Skeletal muscle satellite cell (primary cell): ENCODE measurements at regions not wholly inside any gene's neighbourhood (a gene's known extent, or its start where the extent isn't known, plus 50 kb on each side); places are given as distances from the start of the nearest gene placed in this dataset.

Source experiments
- H3K27me3 ChIP-seq: 2 replicates; pipeline ENCODE4 v1.7.0; 2013; ENCODE audit warnings: low read length; ENCODE audit not compliant: control insufficient read depth, insufficient read depth
- H3K36me3 ChIP-seq: 2 replicates; pipeline ENCODE4 v1.7.0; 2013; ENCODE audit warnings: mild to moderate bottlenecking, control low read depth, low read length; ENCODE audit not compliant: insufficient read depth
- H3K4me1 ChIP-seq: 2 replicates; pipeline ENCODE4 v1.7.0; 2013; ENCODE audit warnings: low read length; ENCODE audit not compliant: control insufficient read depth, insufficient read depth
- H3K4me2 ChIP-seq: 2 replicates; pipeline ENCODE4 v1.7.0; 2013; ENCODE audit warnings: mild to moderate bottlenecking, low read length
- H3K4me3 ChIP-seq: 2 replicates; pipeline ENCODE4 v1.7.0; 2013; ENCODE audit warnings: low read length
- H3K9ac ChIP-seq: 2 replicates; pipeline ENCODE4 v1.7.0; 2013; ENCODE audit warnings: mild to moderate bottlenecking, low read depth, low read length, moderate library complexity
- H3K9me3 ChIP-seq: replicated peaks from 2 replicates; pipeline ENCODE4 v1.7.0; 2013; ENCODE audit warnings: mild to moderate bottlenecking, control low read depth, low read length

GRCh38 chr15:67908756-67909155 is 68.9 kb upstream of the RNU6-1 start:
- no peaks in the 10 kb centered on the region for H3K36me3 ChIP-seq
- no peak overlapping the region for H3K4me3 ChIP-seq
- no peaks in the 10 kb centered on the region for H3K4me1 ChIP-seq
- H3K27me3 ChIP-seq, result peaks cover 4% of the 10 kb centered on the region
- H3K4me2 ChIP-seq, result no peak overlapping the region
- no peaks in the 10 kb centered on the region for H3K9me3 ChIP-seq
- H3K9ac ChIP-seq, result no peak overlapping the region

GRCh38 chr15:67911727-67912126 is 71.9 kb upstream of the RNU6-1 start:
- H3K4me3 ChIP-seq, result no peak overlapping the region
- no peak overlapping the region for H3K4me2 ChIP-seq
- H3K27me3 ChIP-seq, result peaks cover 4% of the 10 kb centered on the region
- H3K9ac ChIP-seq, result no peak overlapping the region
- H3K36me3 ChIP-seq, result no peaks in the 10 kb centered on the region
- H3K9me3 ChIP-seq, result no peaks in the 10 kb centered on the region
- peaks cover 13% of the 10 kb centered on the region for H3K4me1 ChIP-seq

- no peaks in the 10 kb centered on the region for H3K36me3 ChIP-seq
- no peak overlapping the region for H3K4me3 ChIP-seq
- H3K4me2 ChIP-seq, result no peak overlapping the region
- H3K27me3 ChIP-seq, result no peaks in the 10 kb centered on the region
- peaks cover 13% of the 10 kb centered on the region for H3K4me1 ChIP-seq
- H3K9me3 ChIP-seq, result no peaks in the 10 kb centered on the region
- no peak overlapping the region for H3K9ac ChIP-seq
Measured at GRCh38 chr15:67914028-67914427, 74.2 kb upstream of the RNU6-1 start.

GRCh38 chr15:67914537-67915460 is 75.0 kb upstream of the RNU6-1 start:
- Histone ChIP-seq H3K4me2 (peak overlapping the region; percentile 12), H3K4me1 (peaks cover 13% of the 10 kb centered on the region), H3K27me3 (no peaks in the 10 kb centered on the region), H3K36me3 (no peaks in the 10 kb centered on the region), H3K9me3 (no peaks in the 10 kb centered on the region), H3K4me3 (no peak overlapping the region), H3K9ac (no peak overlapping the region)

GRCh38 chr15:67915461-67916374 is 75.9 kb upstream of the RNU6-1 start:
- Histone ChIP-seq H3K4me2 (peak overlapping the region; percentile 12), H3K36me3 (no peaks in the 10 kb centered on the region), H3K4me3 (no peak overlapping the region), H3K9me3 (no peaks in the 10 kb centered on the region), H3K9ac (no peak overlapping the region), H3K27me3 (no peaks in the 10 kb centered on the region), H3K4me1 (peaks cover 13% of the 10 kb centered on the region)

GRCh38 chr15:67916565-67916964 is 76.7 kb upstream of the RNU6-1 start:
- no peak overlapping the region for H3K4me2 ChIP-seq
- no peaks in the 10 kb centered on the region for H3K9me3 ChIP-seq
- no peaks in the 10 kb centered on the region for H3K36me3 ChIP-seq
- peaks cover 13% of the 10 kb centered on the region for H3K4me1 ChIP-seq
- no peak overlapping the region for H3K9ac ChIP-seq
- no peaks in the 10 kb centered on the region for H3K27me3 ChIP-seq
- H3K4me3 ChIP-seq, result no peak overlapping the region

GRCh38 chr15:67917037-67917436 is 77.2 kb upstream of the RNU6-1 start:
- no peaks in the 10 kb centered on the region for H3K36me3 ChIP-seq
- peaks cover 13% of the 10 kb centered on the region for H3K4me1 ChIP-seq
- no peak overlapping the region for H3K4me2 ChIP-seq
- H3K27me3 ChIP-seq, result no peaks in the 10 kb centered on the region
- H3K9me3 ChIP-seq, result no peaks in the 10 kb centered on the region
- H3K4me3 ChIP-seq, result no peak overlapping the region
- no peak overlapping the region for H3K9ac ChIP-seq

- H3K4me3 ChIP-seq, result no peak overlapping the region
- no peaks in the 10 kb centered on the region for H3K36me3 ChIP-seq
- no peak overlapping the region for H3K4me2 ChIP-seq
Measured at GRCh38 chr15:67917636-67918035, 77.8 kb upstream of the RNU6-1 start.

GRCh38 chr15:67918205-67918861 is 78.5 kb upstream of the RNU6-1 start:
- no peaks in the 10 kb centered on the region for H3K36me3 ChIP-seq
- no peak overlapping the region for H3K4me3 ChIP-seq
- peaks cover 13% of the 10 kb centered on the region for H3K4me1 ChIP-seq
- H3K9me3 ChIP-seq, result no peaks in the 10 kb centered on the region
- no peak overlapping the region for H3K4me2 ChIP-seq
- no peak overlapping the region for H3K9ac ChIP-seq
- no peaks in the 10 kb centered on the region for H3K27me3 ChIP-seq

More at GRCh38 chr15:67917636-67918035, 77.8 kb upstream of the RNU6-1 start:
- Histone ChIP-seq H3K9ac (no peak overlapping the region), H3K9me3 (no peaks in the 10 kb centered on the region), H3K4me1 (peaks cover 13% of the 10 kb centered on the region), H3K27me3 (no peaks in the 10 kb centered on the region)

- no peak overlapping the region for H3K4me2 ChIP-seq
Measured at GRCh38 chr15:67920524-67921240, 80.8 kb upstream of the RNU6-1 start.

More at GRCh38 chr15:67920524-67921240, 80.8 kb upstream of the RNU6-1 start:
- Histone ChIP-seq H3K9me3 (no peaks in the 10 kb centered on the region), H3K4me3 (no peak overlapping the region), H3K27me3 (no peaks in the 10 kb centered on the region), H3K36me3 (no peaks in the 10 kb centered on the region), H3K9ac (no peak overlapping the region), H3K4me1 (peaks cover 2% of the 10 kb centered on the region)
